IMR-90 (cell line): ENCODE measurements at regions not wholly inside any gene's neighbourhood (a gene's known extent, or its start where the extent isn't known, plus 50 kb on each side); places are given as distances from the start of the nearest gene placed in this dataset.

Experiments
- ATAC-seq: fragments of 200-7000 bp; cut with Tn5 transposase; 2 replicates; pipeline ENCODE4 v1.9.1; 2020; ENCODE audit warnings: low read depth, mild to moderate bottlenecking, moderate library complexity
- BruUV-seq: library from RNA; stranded (reverse); fragments of 400-500 nt; replicated peaks from 2 replicates; lab custom pipeline; 2021; lab: Mats Ljungman, UMichigan
- CTCF ChIA-PET: fragments of 300-600 bp; formaldehyde crosslinking; extraction: SDS; loops from one replicate; lab custom pipeline; 2021; ENCODE audit warnings: antibody characterized with exemption; lab: Yijun Ruan, JAX
- POLR2A ChIA-PET: fragments of 300-600 bp; sonication (Branson Sonifier 250); formaldehyde crosslinking; loops from one replicate; lab custom pipeline; 2022; ENCODE audit warnings: antibody characterized with exemption; ENCODE audit not compliant: unreplicated experiment; lab: Charles Lee
- DNase-seq: peaks from one replicate; pipeline ENCODE4 v3.0.0; 2013
- H2AFZ ChIP-seq: replicated peaks from 2 replicates; pipeline ENCODE3; 2013; ENCODE audit warnings: low read length, mild to moderate bottlenecking; ENCODE audit not compliant: poor library complexity
- H2AK5ac ChIP-seq: 2 replicates; pipeline ENCODE4 v1.6.1; 2013; ENCODE audit warnings: low read depth, low read length, inconsistent platforms
- H2AK9ac ChIP-seq: replicated peaks from 2 replicates; pipeline ENCODE3; 2013; ENCODE audit warnings: mild to moderate bottlenecking, low read depth, low read length, moderate library complexity; ENCODE audit not compliant: poor library complexity
- H2BK120ac ChIP-seq: 2 replicates; pipeline ENCODE4 v1.6.1; 2013; ENCODE audit warnings: low read depth, low read length, inconsistent platforms
- H2BK15ac ChIP-seq: 3 replicates; pipeline ENCODE4 v1.6.1; 2013; ENCODE audit warnings: low read depth, low read length, inconsistent platforms
- H2BK20ac ChIP-seq: 2 replicates; pipeline ENCODE4 v1.6.1; 2013; ENCODE audit warnings: low read depth, mild to moderate bottlenecking, inconsistent platforms, low read length, moderate library complexity
- H2BK5ac ChIP-seq: 2 replicates; pipeline ENCODE4 v1.6.1; 2013; ENCODE audit warnings: mild to moderate bottlenecking, low read depth, low read length, inconsistent platforms; ENCODE audit not compliant: poor library complexity, severe bottlenecking
- H3K14ac ChIP-seq: replicated peaks from 2 replicates; pipeline ENCODE4 v1.6.1; 2013; ENCODE audit warnings: low read depth, low read length, inconsistent platforms
- H3K18ac ChIP-seq: 2 replicates; pipeline ENCODE4 v1.6.1; 2013; ENCODE audit warnings: low read depth, low read length, control low read depth
- H3K23ac ChIP-seq: 2 replicates; pipeline ENCODE4 v1.6.1; 2013; ENCODE audit warnings: low read depth, low read length, inconsistent platforms
- H3K27ac ChIP-seq: 2 replicates; pipeline ENCODE4 v1.5.1; 2013; ENCODE audit warnings: mild to moderate bottlenecking, control low read depth, low read length; ENCODE audit not compliant: insufficient read depth
- H3K27me3 ChIP-seq: 2 replicates; pipeline ENCODE4 v1.6.1; 2013; ENCODE audit warnings: low read length; ENCODE audit not compliant: control insufficient read depth, insufficient read depth
- H3K36me3 ChIP-seq: 2 replicates; pipeline ENCODE4 v1.6.1; 2013; ENCODE audit warnings: low read length, mixed read lengths; ENCODE audit not compliant: control insufficient read depth, insufficient read depth
- H3K4ac ChIP-seq: 2 replicates; pipeline ENCODE4 v1.6.1; 2013; ENCODE audit warnings: low read depth, low read length, inconsistent platforms
- H3K4me1 ChIP-seq: 2 replicates; pipeline ENCODE4 v1.6.1; 2013; ENCODE audit warnings: low read length, mixed read lengths; ENCODE audit not compliant: control insufficient read depth, insufficient read depth
- H3K4me2 ChIP-seq: 2 replicates; pipeline ENCODE4 v1.6.1; 2013; ENCODE audit warnings: low read depth, mild to moderate bottlenecking, control low read depth, low read length, moderate library complexity
- H3K4me3 ChIP-seq: 2 replicates; pipeline ENCODE4 v1.5.1; 2013; ENCODE audit warnings: low read depth, mild to moderate bottlenecking, control low read depth, low read length, moderate library complexity; ENCODE audit not compliant: insufficient read depth
- H3K56ac ChIP-seq: 2 replicates; pipeline ENCODE4 v1.6.1; 2013; ENCODE audit warnings: low read length, inconsistent platforms; ENCODE audit not compliant: insufficient read depth; ENCODE audit errors: extremely low read depth
- H3K79me1 ChIP-seq, 2 experiments: 2 replicates each; pipeline ENCODE4 v1.6.1; 2013; ENCODE audit warnings: low read length in 2 of 2, inconsistent platforms in 1 of 2, low read depth in 1 of 2
- H3K9ac ChIP-seq: 2 replicates; pipeline ENCODE4 v1.6.1; 2013; ENCODE audit warnings: low read depth, low read length, control low read depth
- H3K9me1 ChIP-seq: 2 replicates; pipeline ENCODE4 v1.6.1; 2013; ENCODE audit warnings: low read length, inconsistent platforms; ENCODE audit not compliant: insufficient read depth
- H3K9me3 ChIP-seq: 2 replicates; pipeline ENCODE4 v1.6.1; 2013; ENCODE audit warnings: low read length; ENCODE audit not compliant: control insufficient read depth, insufficient read depth
- H4K20me1 ChIP-seq: 2 replicates; pipeline ENCODE4 v1.6.1; 2013; ENCODE audit warnings: low read length, inconsistent platforms; ENCODE audit not compliant: insufficient read depth
- H4K5ac ChIP-seq: 2 replicates; pipeline ENCODE4 v1.6.1; 2013; ENCODE audit warnings: mild to moderate bottlenecking, low read depth, low read length, control low read depth
- H4K8ac ChIP-seq, 2 experiments: 2 replicates each; pipeline ENCODE4 v1.6.1; 2013; ENCODE audit warnings: low read depth in 2 of 2, low read length in 2 of 2, control low read depth in 1 of 2, inconsistent platforms in 1 of 2
- H4K91ac ChIP-seq: 2 replicates; pipeline ENCODE4 v1.6.1; 2013; ENCODE audit warnings: low read depth, low read length, inconsistent platforms; ENCODE audit not compliant: insufficient read depth
- MAZ ChIP-seq: IDR thresholded peaks from 2 replicates; pipeline ENCODE4 v1.6.1; 2012; ENCODE audit warnings: low read depth, mild to moderate bottlenecking, low read length, improper control_type of control experiment, moderate library complexity, borderline replicate concordance
- NFE2L2 ChIP-seq: fragments of 150-350 bp; IDR thresholded peaks from 2 replicates; pipeline ENCODE4 v1.6.1; 2016; ENCODE audit warnings: low read depth, mild to moderate bottlenecking, low read length
- WGBS, 2 experiments: methylation state at CpG; one replicate each; pipeline versions ENCODE4 v1.1.5 to v1.1.7; 2013; ENCODE audit warnings: missing lambda C conversion rate in 2 of 2; ENCODE audit not compliant: insufficient read length in 1 of 2; ENCODE audit errors: extremely low coverage in 2 of 2; 5-methylcytosine and 5-hydroxymethylcytosine counted together
- dilution Hi-C: fragments of 300-500 bp; cut with HindIII; formaldehyde crosslinking; loops from one replicate; pipeline ENCODE4 v1.14.3; 2018; ENCODE audit warnings: low sequenced_read_pairs; ENCODE audit not compliant: unreplicated experiment
- in situ Hi-C: fragments of 300-500 bp; cut with MboI; formaldehyde crosslinking; loops from 3 replicates; pipeline ENCODE4 v1.14.3; 2019; ENCODE audit warnings: low sequenced_read_pairs, inconsistent platforms, mixed read lengths
- intact Hi-C: fragments of 100-400 bp; cut with micrococcal nuclease; formaldehyde crosslinking; loops from 2 replicates; pipeline ENCODE4 v1.10.0; 2022
- TF ChIP-seq, protein P1 (sequence below): conservative IDR thresholded peaks from 2 replicates; pipeline ENCODE4 v1.5.1; 2012; ENCODE audit warnings: mild to moderate bottlenecking, low read depth, low read length, improper control_type of control experiment

DNA sequence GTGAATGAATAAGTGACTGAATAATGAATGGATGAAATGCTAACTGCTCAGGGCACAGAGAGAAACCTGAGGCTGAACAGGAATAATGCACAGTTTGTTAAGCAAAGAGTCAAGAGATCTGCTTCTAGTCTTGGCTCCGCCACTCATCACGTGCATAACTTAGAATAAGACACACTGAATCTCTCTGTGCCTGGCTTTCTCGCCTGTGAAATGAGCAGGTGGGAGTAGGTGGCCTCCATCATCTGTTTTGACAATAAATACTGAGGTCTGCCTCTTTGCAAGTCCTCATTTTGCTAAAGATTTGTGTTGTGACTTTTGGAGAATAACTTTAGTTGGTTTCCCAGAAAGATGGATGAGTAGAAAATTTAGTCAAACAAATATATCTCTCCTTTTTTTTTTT lies 318.0 kb downstream of the FBXW7 start:
- H2BK20ac ChIP-seq: no peak overlapping the region
- no peaks in the 10 kb centered on the region for H3K79me1 ChIP-seq
- CTCF ChIA-PET: no interaction called here
- H3K27me3 ChIP-seq: peaks cover 4% of the 10 kb centered on the region
- no peak overlapping the region for H3K27ac ChIP-seq
- TF ChIP-seq NFE2L2 (no peak), MAZ (no peak)
- TF ChIP-seq, protein P1, sequence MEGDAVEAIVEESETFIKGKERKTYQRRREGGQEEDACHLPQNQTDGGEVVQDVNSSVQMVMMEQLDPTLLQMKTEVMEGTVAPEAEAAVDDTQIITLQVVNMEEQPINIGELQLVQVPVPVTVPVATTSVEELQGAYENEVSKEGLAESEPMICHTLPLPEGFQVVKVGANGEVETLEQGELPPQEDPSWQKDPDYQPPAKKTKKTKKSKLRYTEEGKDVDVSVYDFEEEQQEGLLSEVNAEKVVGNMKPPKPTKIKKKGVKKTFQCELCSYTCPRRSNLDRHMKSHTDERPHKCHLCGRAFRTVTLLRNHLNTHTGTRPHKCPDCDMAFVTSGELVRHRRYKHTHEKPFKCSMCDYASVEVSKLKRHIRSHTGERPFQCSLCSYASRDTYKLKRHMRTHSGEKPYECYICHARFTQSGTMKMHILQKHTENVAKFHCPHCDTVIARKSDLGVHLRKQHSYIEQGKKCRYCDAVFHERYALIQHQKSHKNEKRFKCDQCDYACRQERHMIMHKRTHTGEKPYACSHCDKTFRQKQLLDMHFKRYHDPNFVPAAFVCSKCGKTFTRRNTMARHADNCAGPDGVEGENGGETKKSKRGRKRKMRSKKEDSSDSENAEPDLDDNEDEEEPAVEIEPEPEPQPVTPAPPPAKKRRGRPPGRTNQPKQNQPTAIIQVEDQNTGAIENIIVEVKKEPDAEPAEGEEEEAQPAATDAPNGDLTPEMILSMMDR: no peak
- H2BK15ac ChIP-seq: no peak overlapping the region
- no peaks in the 10 kb centered on the region for H3K36me3 ChIP-seq
- H2BK5ac ChIP-seq: no peak overlapping the region
- no peak for ATAC-seq
- no peak overlapping the region for H4K5ac ChIP-seq
- H3K9ac ChIP-seq: no peak overlapping the region
- no peaks in the 10 kb centered on the region for H3K4me1 ChIP-seq
- in situ Hi-C loops (no loop called here), dilution Hi-C loops (no loop called here), intact Hi-C loops (no loop called here)
- BruUV-seq: no TSS peak
- POLR2A ChIA-PET: no interaction called here
- H3K18ac ChIP-seq: no peak overlapping the region
- WGBS, 2 experiments: no CpG with 5 or more reads among the region's 3 CpGs
- no peak overlapping the region for H3K56ac ChIP-seq
- H3K23ac ChIP-seq: no peak overlapping the region
- no peak overlapping the region for H3K14ac ChIP-seq
- H4K8ac ChIP-seq: no peak overlapping the region
- no peak overlapping the region for H3K4me3 ChIP-seq
- no peak overlapping the region for H4K91ac ChIP-seq
- no peak overlapping the region for H2BK120ac ChIP-seq
- no peak overlapping the region for H2AFZ ChIP-seq
- H2AK9ac ChIP-seq: no peak overlapping the region
- DNase-seq: no peak
- no peaks in the 10 kb centered on the region for H3K9me1 ChIP-seq
- no peaks in the 10 kb centered on the region for H4K20me1 ChIP-seq
- H3K4ac ChIP-seq: no peak overlapping the region
- H3K9me3 ChIP-seq: no peaks in the 10 kb centered on the region
- H2AK5ac ChIP-seq: no peak overlapping the region
- no peak overlapping the region for H3K4me2 ChIP-seq
